ENCODE measurements at regions not wholly inside any gene's neighbourhood (a gene's known extent, or its start where the extent isn't known, plus 50 kb on each side); places are given as distances from the start of the nearest gene placed in this dataset.
"Not testable (repeated sequence)": the region's sequence is repeated elsewhere in the genome, so short reads cannot be mapped to it uniquely, and the experiment has no call there.

- H3K9ac ChIP-seq (ENCODE audit: low read length in 2 of 2), result no peak overlapping the region
- H3K4me1 ChIP-seq (ENCODE audit: control insufficient read depth, insufficient read depth, low read length), result no peaks in the 10 kb centered on the region
- H3K36me3 ChIP-seq (ENCODE audit: control insufficient read depth in 2 of 2, insufficient read depth in 2 of 2, low read length in 2 of 2), result no peaks in the 10 kb centered on the region
- no peak overlapping the region for H3K27ac ChIP-seq (ENCODE audit: low read length)
- H3K9me3 ChIP-seq (ENCODE audit: control insufficient read depth in 2 of 2, low read length in 2 of 2), result no peaks in the 10 kb centered on the region
- no peak overlapping the region for H3K4me3 ChIP-seq (ENCODE audit: low read length in 2 of 2)
- no peaks in the 10 kb centered on the region for H3K27me3 ChIP-seq (ENCODE audit: control insufficient read depth in 1 of 2, insufficient read depth in 2 of 2, low read length in 2 of 2)
These were observed 599.6 kb upstream of the LCORL start for GRCh38 chr4:18621186-18621585.

- no peaks in the 10 kb centered on the region for H3K27me3 ChIP-seq (ENCODE audit: control insufficient read depth in 1 of 2, insufficient read depth in 2 of 2, low read length in 2 of 2)
- H3K9me3 ChIP-seq (ENCODE audit: control insufficient read depth in 2 of 2, low read length in 2 of 2), result no peaks in the 10 kb centered on the region
- H3K4me3 ChIP-seq (ENCODE audit: low read length in 2 of 2), result no peak overlapping the region
- H3K27ac ChIP-seq (ENCODE audit: low read length), result no peak overlapping the region
- no peaks in the 10 kb centered on the region for H3K36me3 ChIP-seq (ENCODE audit: control insufficient read depth in 2 of 2, insufficient read depth in 2 of 2, low read length in 2 of 2)
- no peak overlapping the region for H3K9ac ChIP-seq (ENCODE audit: low read length in 2 of 2)
- no peaks in the 10 kb centered on the region for H3K4me1 ChIP-seq (ENCODE audit: control insufficient read depth, insufficient read depth, low read length)
These were observed 595.2 kb upstream of the LCORL start for GRCh38 chr4:18616720-18617119.

GRCh38 chr4:18611026-18611425 is 589.5 kb upstream of the LCORL start:
- Histone ChIP-seq H3K9me3 (ENCODE audit: control insufficient read depth in 2 of 2, low read length in 2 of 2) (no peaks in the 10 kb centered on the region), H3K27me3 (ENCODE audit: control insufficient read depth in 1 of 2, insufficient read depth in 2 of 2, low read length in 2 of 2) (no peaks in the 10 kb centered on the region)

GRCh38 chr4:18608908-18609533 is 587.5 kb upstream of the LCORL start:
- Histone ChIP-seq H3K4me1 (ENCODE audit: control insufficient read depth, insufficient read depth, low read length) (no peaks in the 10 kb centered on the region), H3K9me3 (ENCODE audit: control insufficient read depth in 2 of 2, low read length in 2 of 2) (no peaks in the 10 kb centered on the region), H3K27ac (ENCODE audit: low read length) (no peak overlapping the region), H3K4me3 (ENCODE audit: low read length in 2 of 2) (no peak overlapping the region), H3K27me3 (ENCODE audit: control insufficient read depth in 1 of 2, insufficient read depth in 2 of 2, low read length in 2 of 2) (no peaks in the 10 kb centered on the region), H3K9ac (ENCODE audit: low read length in 2 of 2) (no peak overlapping the region), H3K36me3 (ENCODE audit: control insufficient read depth in 2 of 2, insufficient read depth in 2 of 2, low read length in 2 of 2) (no peaks in the 10 kb centered on the region)

More at GRCh38 chr4:18611026-18611425, 589.5 kb upstream of the LCORL start:
- H3K36me3 ChIP-seq (ENCODE audit: control insufficient read depth in 2 of 2, insufficient read depth in 2 of 2, low read length in 2 of 2), result no peaks in the 10 kb centered on the region
- no peak overlapping the region for H3K9ac ChIP-seq (ENCODE audit: low read length in 2 of 2)
- H3K27ac ChIP-seq (ENCODE audit: low read length), result no peak overlapping the region
- H3K4me1 ChIP-seq (ENCODE audit: control insufficient read depth, insufficient read depth, low read length), result no peaks in the 10 kb centered on the region
- no peak overlapping the region for H3K4me3 ChIP-seq (ENCODE audit: low read length in 2 of 2)

- not testable (repeated sequence) for H3K9me3 ChIP-seq (ENCODE audit: control insufficient read depth in 2 of 2, low read length in 2 of 2); H3K4me3 ChIP-seq (ENCODE audit: low read length in 2 of 2); H3K27me3 ChIP-seq (ENCODE audit: control insufficient read depth in 1 of 2, insufficient read depth in 2 of 2, low read length in 2 of 2); H3K36me3 ChIP-seq (ENCODE audit: control insufficient read depth in 2 of 2, insufficient read depth in 2 of 2, low read length in 2 of 2); H3K27ac ChIP-seq (ENCODE audit: low read length); H3K9ac ChIP-seq (ENCODE audit: low read length in 2 of 2); H3K4me1 ChIP-seq (ENCODE audit: control insufficient read depth, insufficient read depth, low read length)
These were observed 581.1 kb upstream of the LCORL start for GRCh38 chr4:18602610-18603009.

GRCh38 chr4:18593297-18594002 is 571.9 kb upstream of the LCORL start:
- Histone ChIP-seq H3K4me1 (ENCODE audit: control insufficient read depth, insufficient read depth, low read length) (no peaks in the 10 kb centered on the region), H3K36me3 (ENCODE audit: control insufficient read depth in 2 of 2, insufficient read depth in 2 of 2, low read length in 2 of 2) (no peaks in the 10 kb centered on the region), H3K9ac (ENCODE audit: low read length in 2 of 2) (no peak overlapping the region), H3K27ac (ENCODE audit: low read length) (no peak overlapping the region), H3K4me3 (ENCODE audit: low read length in 2 of 2) (no peak overlapping the region), H3K9me3 (ENCODE audit: control insufficient read depth in 2 of 2, low read length in 2 of 2) (no peaks in the 10 kb centered on the region), H3K27me3 (ENCODE audit: control insufficient read depth in 1 of 2, insufficient read depth in 2 of 2, low read length in 2 of 2) (peaks cover 0 to 6% of the 10 kb centered on the region in 2 donors)

GRCh38 chr4:18582841-18583240 is 561.3 kb upstream of the LCORL start:
- no peaks in the 10 kb centered on the region for H3K4me1 ChIP-seq (ENCODE audit: control insufficient read depth, insufficient read depth, low read length)
- H3K9ac ChIP-seq (ENCODE audit: low read length in 2 of 2), result no peak overlapping the region
- no peak overlapping the region for H3K4me3 ChIP-seq (ENCODE audit: low read length in 2 of 2)
- peaks cover 0 to 3% of the 10 kb centered on the region in 2 donors for H3K27me3 ChIP-seq (ENCODE audit: control insufficient read depth in 1 of 2, insufficient read depth in 2 of 2, low read length in 2 of 2)
- H3K36me3 ChIP-seq (ENCODE audit: control insufficient read depth in 2 of 2, insufficient read depth in 2 of 2, low read length in 2 of 2), result no peaks in the 10 kb centered on the region
- H3K9me3 ChIP-seq (ENCODE audit: control insufficient read depth in 2 of 2, low read length in 2 of 2), result no peaks in the 10 kb centered on the region
- H3K27ac ChIP-seq (ENCODE audit: low read length), result no peak overlapping the region

- no peak overlapping the region for H3K27ac ChIP-seq (ENCODE audit: low read length)
- no peaks in the 10 kb centered on the region for H3K36me3 ChIP-seq (ENCODE audit: control insufficient read depth in 2 of 2, insufficient read depth in 2 of 2, low read length in 2 of 2)
- H3K9me3 ChIP-seq (ENCODE audit: control insufficient read depth in 2 of 2, low read length in 2 of 2), result no peaks in the 10 kb centered on the region
- no peak overlapping the region for H3K9ac ChIP-seq (ENCODE audit: low read length in 2 of 2)
- H3K4me1 ChIP-seq (ENCODE audit: control insufficient read depth, insufficient read depth, low read length), result no peaks in the 10 kb centered on the region
- H3K27me3 ChIP-seq (ENCODE audit: control insufficient read depth in 1 of 2, insufficient read depth in 2 of 2, low read length in 2 of 2), result peaks cover 0 to 3% of the 10 kb centered on the region in 2 donors
- no peak overlapping the region for H3K4me3 ChIP-seq (ENCODE audit: low read length in 2 of 2)
These were observed 556.8 kb upstream of the LCORL start for GRCh38 chr4:18578307-18578706.

- no peaks in the 10 kb centered on the region for H3K36me3 ChIP-seq (ENCODE audit: control insufficient read depth in 2 of 2, insufficient read depth in 2 of 2, low read length in 2 of 2)
- H3K9me3 ChIP-seq (ENCODE audit: control insufficient read depth in 2 of 2, low read length in 2 of 2), result no peaks in the 10 kb centered on the region
- H3K9ac ChIP-seq (ENCODE audit: low read length in 2 of 2), result no peak overlapping the region
- H3K4me3 ChIP-seq (ENCODE audit: low read length in 2 of 2), result no peak overlapping the region
- no peaks in the 10 kb centered on the region for H3K27me3 ChIP-seq (ENCODE audit: control insufficient read depth in 1 of 2, insufficient read depth in 2 of 2, low read length in 2 of 2)
- no peak overlapping the region for H3K27ac ChIP-seq (ENCODE audit: low read length)
- H3K4me1 ChIP-seq (ENCODE audit: control insufficient read depth, insufficient read depth, low read length), result no peaks in the 10 kb centered on the region
These were observed 550.9 kb upstream of the LCORL start for GRCh38 chr4:18572481-18572880.

GRCh38 chr4:18571301-18571761 is 549.8 kb upstream of the LCORL start:
- Histone ChIP-seq H3K27ac (ENCODE audit: low read length) (no peak overlapping the region), H3K4me3 (ENCODE audit: low read length in 2 of 2) (no peak overlapping the region), H3K36me3 (ENCODE audit: control insufficient read depth in 2 of 2, insufficient read depth in 2 of 2, low read length in 2 of 2) (no peaks in the 10 kb centered on the region), H3K9me3 (ENCODE audit: control insufficient read depth in 2 of 2, low read length in 2 of 2) (no peaks in the 10 kb centered on the region), H3K9ac (ENCODE audit: low read length in 2 of 2) (no peak overlapping the region), H3K27me3 (ENCODE audit: control insufficient read depth in 1 of 2, insufficient read depth in 2 of 2, low read length in 2 of 2) (no peaks in the 10 kb centered on the region), H3K4me1 (ENCODE audit: control insufficient read depth, insufficient read depth, low read length) (no peaks in the 10 kb centered on the region)

- Histone ChIP-seq H3K4me3 (ENCODE audit: low read length in 2 of 2) (no peak overlapping the region), H3K9me3 (ENCODE audit: control insufficient read depth in 2 of 2, low read length in 2 of 2) (no peaks in the 10 kb centered on the region), H3K27me3 (ENCODE audit: control insufficient read depth in 1 of 2, insufficient read depth in 2 of 2, low read length in 2 of 2) (no peaks in the 10 kb centered on the region), H3K9ac (ENCODE audit: low read length in 2 of 2) (no peak overlapping the region), H3K36me3 (ENCODE audit: control insufficient read depth in 2 of 2, insufficient read depth in 2 of 2, low read length in 2 of 2) (no peaks in the 10 kb centered on the region), H3K27ac (ENCODE audit: low read length) (no peak overlapping the region), H3K4me1 (ENCODE audit: control insufficient read depth, insufficient read depth, low read length) (no peaks in the 10 kb centered on the region)
These were observed 548.8 kb upstream of the LCORL start for GRCh38 chr4:18570370-18570769.
